GM21576 (cell line): ENCODE measurements at regions not wholly inside any gene's neighbourhood (a gene's known extent, or its start where the extent isn't known, plus 50 kb on each side); places are given as distances from the start of the nearest gene placed in this dataset.

Experiments
- ATAC-seq: cut with Tn5 transposase; IDR thresholded peaks from one replicate; pipeline ENCODE4 v1.9.1; 2021; ENCODE audit warnings: mild to moderate bottlenecking, moderate library complexity; ENCODE audit not compliant: unreplicated experiment

DNA sequence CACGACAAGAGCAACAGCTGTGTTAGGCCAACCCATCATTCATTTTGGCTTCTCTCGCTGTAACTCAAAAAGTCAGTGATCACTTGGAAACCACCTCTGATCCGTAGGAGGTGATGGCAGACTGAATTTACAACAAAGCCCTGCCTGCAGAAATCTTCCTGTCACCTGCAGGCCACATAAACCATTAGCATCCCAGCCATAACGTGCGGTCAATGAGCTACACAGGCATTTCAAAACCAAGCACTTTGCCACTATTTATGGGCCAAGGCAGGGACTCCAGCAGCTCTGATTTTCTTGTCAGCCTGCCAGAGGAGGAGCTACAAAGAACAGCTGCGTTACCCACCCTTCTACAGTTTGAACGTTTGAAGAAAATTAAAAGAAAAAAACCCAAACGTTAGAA lies 228.1 kb upstream of the PPARGC1A start:
- ATAC-seq: no peak

DNA sequence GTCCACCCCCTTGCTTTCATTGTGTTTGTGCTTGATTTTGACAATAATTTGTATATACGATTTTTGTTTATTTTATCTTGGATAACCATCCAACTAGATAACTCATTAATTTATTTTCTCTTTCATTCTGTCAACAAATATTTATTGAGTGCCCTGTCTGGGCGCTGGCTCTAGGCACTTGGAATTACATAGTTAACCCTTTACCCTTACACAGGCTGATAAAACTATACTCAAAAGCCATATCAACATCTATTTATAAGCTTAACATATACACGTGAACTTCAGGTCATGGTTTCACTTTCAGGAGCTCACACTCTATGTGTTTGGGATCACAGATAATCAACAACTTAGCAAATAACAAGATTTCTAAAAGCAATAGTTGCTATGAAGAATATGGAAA lies 226.3 kb upstream of the PPARGC1A start:
- ATAC-seq: no peak

DNA sequence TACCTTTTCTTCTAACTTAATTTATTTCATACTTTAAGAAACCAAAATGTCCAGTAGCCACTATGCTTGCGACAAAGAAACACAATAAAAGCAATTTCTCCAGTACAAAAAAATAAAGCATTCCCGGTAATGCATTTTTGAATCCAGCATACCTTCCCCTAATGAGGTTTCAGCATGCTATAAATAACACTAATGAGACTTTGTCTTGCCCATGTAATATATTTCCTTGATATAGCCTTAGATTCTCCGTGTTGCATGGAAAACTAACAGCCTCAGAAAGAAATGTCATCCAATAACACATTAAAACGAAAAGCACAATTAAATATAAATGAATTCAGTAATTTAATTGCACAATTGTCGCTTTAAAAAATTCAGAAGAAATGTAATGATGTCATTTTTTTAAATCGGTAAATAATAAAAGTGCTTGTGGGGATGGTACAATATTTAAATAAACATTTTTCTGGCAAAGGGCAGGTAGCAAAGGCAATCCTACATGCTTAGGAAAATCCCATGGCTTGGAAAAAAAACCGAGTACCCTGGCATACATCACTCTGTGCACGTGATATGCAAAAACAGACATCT lies 225.2 kb upstream of the PPARGC1A start:
- no peak for ATAC-seq

DNA sequence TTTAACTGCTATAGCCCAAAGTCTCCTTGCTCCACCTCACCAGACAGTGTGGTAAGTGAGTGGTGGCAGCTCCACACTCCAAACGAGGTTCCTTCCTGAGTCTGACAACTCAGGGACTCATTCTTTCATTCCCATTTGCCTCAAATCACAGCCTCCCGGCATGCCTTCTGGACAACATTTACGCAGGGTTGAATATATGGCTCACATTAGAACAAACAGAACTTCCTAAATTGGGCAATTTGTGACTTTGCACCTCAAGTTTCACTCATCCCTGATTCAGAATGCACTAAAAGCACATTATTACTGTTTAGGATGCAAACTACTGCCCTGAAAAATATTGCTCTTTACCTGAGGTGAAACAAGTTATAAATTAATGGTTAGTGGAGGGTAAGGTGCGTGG lies 224.6 kb upstream of the PPARGC1A start:
- no peak for ATAC-seq

DNA sequence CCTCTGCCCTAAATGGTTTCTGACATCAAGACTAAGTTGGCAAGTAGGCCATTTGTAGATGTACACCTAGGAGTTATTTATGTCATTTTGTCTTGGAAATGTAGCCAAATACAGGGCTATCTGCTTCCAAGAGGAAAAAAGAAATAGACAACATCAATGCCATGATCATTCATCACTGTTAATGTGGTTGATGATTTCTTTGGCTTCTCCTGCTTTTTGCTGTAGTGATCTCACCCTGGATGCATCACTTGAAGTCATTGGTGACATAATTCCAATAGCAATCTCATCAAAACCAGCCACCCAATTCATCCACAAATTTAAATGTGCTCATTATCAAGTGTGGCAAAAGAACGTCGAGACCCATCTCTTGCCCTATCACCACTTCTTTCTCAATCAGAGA lies 222.6 kb upstream of the PPARGC1A start:
- no peak for ATAC-seq

DNA sequence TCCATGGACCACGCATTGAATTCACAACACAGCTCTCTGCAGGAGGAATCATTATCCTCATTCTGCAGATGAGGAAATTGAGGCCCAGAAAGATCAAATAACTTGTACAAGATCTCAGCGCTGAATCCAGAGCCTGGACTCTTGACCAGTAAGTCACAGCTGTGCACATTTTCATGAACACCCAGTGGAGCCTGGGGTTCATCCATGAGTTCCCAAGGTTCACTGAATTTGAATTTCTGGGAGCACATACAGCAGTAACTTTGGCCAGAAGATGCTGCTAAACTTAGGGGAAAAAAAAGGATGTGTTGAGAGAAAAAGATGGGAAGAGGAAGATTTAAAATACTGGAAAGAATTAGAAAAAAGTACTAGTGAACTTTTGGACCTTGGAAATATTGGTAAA lies 218.7 kb upstream of the PPARGC1A start:
- no peak for ATAC-seq

DNA sequence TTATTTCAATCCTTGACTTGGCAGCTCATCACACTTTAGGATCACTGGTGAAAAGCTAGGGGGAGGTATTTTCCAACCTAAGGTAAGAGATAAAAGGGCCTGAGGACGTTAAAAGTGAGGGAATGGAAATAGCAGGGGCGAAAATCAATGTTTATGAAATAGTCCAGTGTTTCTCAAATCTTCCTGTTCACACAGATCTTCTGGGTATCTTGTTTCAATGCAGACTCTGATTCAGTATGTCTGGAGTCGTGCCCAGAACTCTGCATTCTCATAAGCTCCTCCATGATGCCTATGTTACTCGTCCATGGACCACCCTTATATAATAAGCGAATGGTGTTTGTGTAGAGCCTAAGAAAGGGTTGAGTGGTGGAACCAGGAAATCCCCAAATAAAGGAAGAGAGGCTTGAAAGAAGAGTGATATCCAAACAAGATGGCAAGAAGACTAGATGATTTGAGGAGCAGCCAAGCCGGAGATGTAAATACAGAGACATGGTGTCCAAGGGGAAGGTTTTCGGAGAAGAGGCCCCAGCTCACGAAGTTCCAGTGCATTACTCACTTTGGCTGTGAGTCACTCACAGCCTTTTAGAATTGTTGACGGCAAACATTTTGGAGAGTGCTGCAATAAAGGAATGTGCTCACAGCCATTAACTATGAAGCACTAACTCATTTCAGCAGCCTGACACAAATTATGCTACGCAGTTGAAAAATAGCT lies 215.6 kb upstream of the PPARGC1A start:
- no peak for ATAC-seq

DNA sequence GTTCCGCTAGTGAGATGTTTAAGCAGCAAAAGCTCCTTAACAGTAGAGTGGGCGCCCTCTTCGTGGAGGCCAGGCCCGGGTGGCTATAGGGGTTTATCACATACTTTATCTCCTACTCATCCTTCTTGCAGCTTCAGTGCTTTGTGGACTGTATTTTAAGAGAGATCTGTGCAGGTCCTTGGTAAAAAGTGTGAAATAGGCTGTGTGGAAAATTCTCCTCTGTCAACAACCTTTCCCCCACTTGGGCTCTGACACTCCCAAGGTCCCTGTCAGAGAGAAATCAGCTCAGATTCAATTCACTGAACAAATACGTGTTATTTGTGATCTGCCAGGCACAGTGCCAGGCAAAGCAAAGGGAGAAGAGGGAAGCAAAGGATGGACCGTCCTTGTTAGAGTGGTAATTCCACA lies 214.3 kb upstream of the PPARGC1A start:
- ATAC-seq: no peak

DNA sequence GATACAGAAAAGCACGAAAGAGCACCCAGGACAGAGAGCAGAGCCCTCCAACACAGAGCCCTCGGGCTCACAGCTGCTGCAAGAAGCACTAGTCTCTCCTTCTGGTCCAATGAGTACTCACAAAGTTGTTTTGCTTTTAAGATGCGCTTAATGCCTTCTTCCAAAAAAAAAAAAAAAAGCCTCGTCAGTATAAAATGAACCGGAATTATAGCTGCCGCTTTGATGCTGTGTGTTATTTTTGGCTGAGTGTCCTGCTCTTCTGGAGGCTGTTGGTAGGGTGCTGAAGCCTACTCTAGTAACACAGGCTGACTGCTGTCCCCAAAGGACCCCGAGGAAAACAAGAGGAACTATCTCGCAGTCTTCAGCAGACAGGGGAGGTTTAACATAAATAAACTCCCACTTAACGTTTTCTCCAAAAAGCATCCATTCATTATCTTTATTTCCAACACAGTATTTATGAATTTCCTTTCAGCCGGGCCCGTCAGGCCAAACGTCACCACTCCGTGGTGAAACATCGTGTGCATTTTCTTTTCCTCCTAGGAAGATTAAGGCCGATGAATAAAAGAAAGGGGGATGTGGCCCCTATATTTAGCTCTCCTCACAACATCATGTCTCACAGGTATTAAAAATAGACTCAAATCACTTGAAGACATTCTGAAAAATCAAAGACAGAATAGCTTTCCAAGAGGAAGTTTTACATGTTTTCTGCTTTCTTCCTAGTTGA lies 213.7 kb upstream of the PPARGC1A start:
- ATAC-seq: no peak

DNA sequence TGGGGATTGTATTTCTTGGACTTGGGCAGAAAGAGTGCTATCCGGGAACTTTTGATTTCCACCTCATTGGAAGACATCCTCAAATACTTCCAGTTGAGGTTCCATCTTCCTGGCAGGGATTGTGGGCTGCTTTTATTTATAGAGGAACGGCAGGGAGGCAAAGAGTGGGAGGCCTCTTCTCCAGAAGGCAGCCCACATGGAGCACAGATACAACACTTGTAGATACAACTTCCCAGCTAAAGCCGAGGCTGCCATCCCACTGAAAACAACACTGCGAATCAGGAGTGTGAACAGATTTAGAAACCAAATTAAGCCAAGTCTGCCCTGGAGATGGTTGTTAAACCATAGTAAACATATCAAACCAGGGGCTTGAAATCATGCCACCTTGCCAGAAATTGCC lies 212.8 kb upstream of the PPARGC1A start:
- ATAC-seq: no peak

DNA sequence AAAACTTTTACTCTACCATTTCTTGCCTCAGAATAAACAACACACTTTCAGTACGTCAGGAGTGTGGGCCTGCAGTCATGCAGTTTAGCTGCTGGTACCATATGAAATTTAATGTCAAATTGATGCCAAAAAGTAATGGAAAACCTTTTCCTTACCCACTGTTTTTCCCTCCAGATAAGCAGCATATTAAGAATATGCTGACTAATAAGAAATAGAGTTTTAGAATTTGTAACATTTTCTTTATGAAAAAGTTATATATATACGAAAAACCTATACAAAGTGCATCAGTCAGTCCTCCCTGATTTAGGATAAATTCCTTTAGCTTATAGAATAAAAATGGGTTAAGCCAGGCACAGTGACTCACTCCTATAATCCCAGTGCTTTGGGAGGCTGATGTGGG lies 206.8 kb upstream of the PPARGC1A start:
- ATAC-seq: no peak

DNA sequence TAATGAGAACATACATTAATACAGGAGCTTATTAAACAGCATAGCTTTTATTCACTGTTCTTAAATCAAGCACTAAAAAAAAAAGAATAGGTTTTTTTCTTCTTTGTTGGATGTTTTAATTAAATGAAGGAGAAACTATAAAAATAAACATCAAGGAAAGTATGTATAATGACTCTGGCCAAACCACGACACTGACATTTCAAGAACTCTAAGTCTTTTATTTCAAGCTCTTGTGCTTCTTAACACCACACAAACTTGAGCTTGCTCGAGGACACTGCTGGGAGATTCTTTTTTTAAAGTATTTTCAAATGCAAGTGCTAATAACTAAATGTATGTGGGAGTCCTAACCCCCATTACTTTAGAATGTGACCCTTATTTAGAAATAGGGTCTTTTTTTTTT lies 204.9 kb upstream of the PPARGC1A start:
- no peak for ATAC-seq

DNA sequence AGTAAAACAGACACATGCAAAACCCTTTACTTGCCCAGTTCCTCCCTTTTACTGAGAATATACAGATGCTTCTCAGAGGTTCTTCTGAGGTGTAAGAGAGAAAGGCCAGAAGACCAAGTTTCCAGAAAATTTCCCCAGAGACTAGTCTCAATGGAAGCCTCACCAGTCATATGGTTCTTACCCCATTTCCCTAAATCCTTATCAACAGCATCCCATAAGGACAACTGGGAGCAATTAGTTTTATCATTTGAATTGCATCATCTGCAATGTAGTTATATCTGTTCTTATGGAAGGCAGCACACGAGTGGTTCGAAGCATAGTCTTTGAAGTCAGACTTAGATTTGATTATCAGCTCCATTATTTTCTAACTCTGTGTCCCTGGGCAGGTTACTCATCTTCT lies 203.6 kb upstream of the PPARGC1A start:
- no peak for ATAC-seq

DNA sequence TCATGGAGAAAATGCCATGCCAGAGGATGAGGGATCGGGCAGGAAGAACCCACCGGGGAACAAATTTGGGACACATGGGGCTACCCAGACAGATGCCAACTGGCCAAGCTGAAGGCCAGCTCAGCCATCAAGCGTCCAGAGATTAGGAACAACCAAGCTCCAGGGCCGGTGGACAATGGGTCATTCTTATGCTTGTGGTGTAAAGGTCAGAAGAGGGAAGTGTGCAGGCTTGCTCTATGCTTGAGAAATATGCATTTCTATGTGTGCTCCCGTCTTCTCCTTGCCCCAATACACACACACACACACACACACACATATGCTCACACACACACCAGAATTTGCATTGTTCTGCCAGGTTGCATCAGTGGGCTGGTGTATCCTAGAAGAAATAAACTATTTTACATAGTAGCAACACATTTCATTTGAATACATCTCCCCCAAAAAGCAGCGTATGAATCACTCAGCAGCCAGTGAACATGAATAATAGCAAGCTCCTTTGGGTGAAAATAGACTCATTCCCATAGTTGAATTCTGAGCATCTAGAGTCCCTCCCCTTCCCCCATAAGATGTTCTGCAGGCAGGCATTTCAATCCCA lies 201.9 kb upstream of the PPARGC1A start:
- ATAC-seq: no peak

DNA sequence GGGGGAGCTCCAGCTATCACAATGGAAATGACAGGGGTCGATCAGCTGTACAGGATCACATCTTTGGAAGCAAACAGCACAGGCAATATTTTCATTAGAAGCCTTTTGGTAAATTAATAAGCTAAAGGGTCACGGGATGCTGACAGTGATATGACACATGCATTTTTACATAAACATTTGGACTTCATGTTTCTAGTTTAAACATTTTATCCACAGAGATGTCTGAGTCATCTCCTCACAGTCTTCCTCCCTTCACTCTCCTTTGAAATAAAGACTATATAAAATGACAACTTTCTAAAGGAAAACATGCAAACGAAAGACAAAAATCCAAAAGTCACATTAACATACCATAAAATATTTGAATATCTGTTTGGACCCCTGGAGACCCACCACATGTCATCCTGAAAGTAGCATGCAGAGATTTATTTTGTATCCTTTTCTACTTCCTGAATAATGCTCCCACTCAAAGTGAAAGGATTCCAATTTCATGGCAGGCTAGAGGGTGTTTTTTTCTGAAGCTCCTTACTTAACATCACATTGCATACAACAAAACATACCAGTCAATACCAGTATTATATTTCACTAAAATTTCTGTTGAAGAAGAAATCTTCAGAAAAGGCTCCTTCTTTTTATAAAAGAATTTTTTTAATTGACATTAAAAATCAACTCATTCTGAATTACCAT lies 200.1 kb upstream of the PPARGC1A start:
- ATAC-seq: no peak

DNA sequence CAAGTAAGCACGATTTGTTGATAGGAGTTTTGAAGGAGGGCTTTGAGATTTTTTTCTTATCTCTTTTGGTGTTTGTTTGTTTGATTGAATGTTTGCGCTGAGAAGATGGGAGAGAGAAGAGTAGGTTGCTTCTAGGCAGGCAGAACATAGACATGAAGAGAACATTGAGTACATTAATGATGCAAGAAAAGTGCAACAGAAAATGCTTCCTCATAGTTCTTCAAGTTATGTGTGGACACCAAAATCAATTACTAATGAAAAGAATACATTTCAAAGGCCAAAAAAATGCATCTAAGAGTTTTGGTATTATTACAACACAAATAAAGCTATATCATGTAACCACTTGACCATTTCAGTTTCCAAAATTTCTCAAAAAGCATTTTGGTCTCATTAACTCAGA lies 191.0 kb upstream of the PPARGC1A start:
- ATAC-seq: no peak

DNA sequence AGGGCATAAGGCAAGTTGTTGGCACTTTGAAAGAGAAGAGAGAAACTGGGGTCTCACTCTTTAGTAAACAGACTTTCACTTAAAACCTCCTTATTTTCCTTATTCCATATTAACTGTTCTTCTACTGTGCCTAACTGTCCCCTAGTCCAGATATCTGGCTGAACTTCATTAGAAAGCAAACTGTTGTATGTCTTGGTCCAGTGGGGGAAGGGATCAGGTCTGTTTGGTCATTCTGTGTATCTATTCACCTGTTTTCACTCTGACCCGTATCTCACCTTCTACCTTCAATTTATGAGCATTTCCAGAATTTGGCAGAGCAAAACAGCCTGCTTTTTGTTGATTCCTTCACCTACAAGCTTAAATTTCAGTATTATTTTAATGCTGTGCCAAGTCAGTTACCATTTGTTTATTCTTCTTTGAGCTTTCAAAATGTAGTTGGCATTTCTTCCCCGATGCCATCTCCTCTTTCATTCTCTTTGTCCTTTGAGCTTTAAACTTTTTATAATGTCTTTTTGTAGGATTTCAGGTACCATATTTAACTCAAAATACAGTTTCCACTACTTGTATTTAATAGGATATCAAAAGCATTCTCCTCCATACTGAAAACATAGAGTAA lies 188.6 kb upstream of the PPARGC1A start:
- ATAC-seq: no peak

DNA sequence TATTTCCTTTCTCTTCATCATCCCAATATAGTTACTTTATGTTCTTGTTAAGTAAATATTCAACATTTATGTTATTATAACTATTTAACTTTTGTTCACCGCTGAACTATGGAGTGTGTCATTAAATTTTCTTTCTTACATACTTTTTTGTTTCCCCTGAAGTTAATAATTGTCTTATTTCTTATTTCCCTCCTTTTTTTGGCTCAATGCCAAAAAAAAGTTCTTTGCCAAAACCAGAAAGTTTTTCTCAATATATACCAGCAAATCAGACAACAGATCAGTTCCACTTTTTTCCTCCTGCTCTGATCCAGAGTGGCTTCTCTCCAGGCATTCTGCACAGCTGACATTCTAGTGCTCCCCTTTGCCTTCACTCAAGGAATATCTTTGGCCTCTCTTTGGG lies 187.0 kb upstream of the PPARGC1A start:
- ATAC-seq: no peak

DNA sequence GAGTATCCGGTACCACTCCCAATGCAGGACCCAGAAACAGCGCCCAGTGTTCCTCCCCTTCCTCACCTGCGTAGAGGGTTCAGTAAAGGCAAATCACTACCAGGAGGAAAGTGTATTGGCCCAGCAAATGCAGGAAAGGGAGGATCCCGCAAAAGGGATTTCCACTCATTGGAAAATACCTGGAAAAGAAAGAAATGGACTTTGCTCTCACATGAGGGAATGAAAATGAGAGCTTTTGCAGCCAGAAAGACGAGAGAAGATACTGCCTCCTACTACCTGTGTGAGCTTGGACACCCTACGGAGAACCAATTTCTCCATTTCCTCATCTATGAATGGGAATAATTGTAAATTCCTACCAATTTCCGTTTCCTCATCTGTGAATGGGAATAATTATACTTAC lies 184.1 kb upstream of the PPARGC1A start:
- no peak for ATAC-seq

DNA sequence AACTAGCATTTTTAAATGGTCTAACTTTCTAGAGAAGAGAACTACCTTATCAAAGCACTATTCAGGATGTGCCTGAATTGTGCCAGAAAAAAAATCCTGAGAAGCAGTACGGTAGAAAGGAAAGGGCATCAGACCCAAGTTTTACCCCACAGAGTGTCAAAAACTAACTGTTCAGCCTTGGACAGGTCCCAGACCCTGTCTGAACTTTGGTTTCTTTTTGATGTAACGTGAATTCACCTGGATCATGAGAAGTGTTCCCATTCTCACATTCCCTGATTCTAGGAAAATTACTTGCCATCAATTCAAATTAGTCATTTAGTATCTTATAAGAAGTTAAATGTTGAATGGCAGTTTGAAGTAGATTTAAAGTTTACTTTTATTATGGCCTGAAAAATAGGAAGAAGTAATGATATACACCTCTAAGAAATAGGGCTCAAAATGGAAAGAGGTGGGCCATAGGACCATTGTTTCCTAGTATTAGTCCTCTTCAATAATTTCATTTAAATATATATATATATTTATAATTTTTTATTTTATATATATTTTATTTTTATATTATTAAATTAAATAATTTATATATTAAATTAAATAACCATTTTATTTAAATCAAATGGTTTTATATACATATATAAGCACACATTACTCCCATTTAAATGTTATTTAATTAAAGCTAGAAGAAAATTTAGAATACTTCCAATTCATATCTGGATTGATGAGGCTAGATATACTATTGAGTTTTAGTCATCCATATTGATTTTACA lies 181.9 kb upstream of the PPARGC1A start:
- ATAC-seq: no peak
